K562 (cell line): ENCODE measurements at regions not wholly inside any gene's neighbourhood (a gene's known extent, or its start where the extent isn't known, plus 50 kb on each side); places are given as distances from the start of the nearest gene placed in this dataset.

Source experiments
- ATAC-seq: fragments of 200-7000 bp; cut with Tn5 transposase; 3 replicates; pipeline ENCODE4 v1.9.1; 2020; ENCODE audit warnings: moderate library complexity
- BruUV-seq: library from RNA; stranded (reverse); fragments of 400-500 nt; replicated peaks from 2 replicates; lab custom pipeline; 2021; lab: Mats Ljungman, UMichigan
- CTCF ChIA-PET: fragments of 300-600 bp; formaldehyde crosslinking; extraction: SDS; loops from one replicate; lab custom pipeline; 2021; ENCODE audit warnings: low intra/inter-chr PET ratio; lab: Yijun Ruan, JAX
- POLR2A ChIA-PET: fragments of 300-600, 350-650 bp; sonication (Branson Sonifier 250); formaldehyde crosslinking; extraction: SDS; loops from one replicate; lab custom pipeline; 2021; ENCODE audit warnings: antibody characterized with exemption, inconsistent platforms; lab: Yijun Ruan, JAX
- DNase-seq, 4 experiments: peaks; one replicate each; pipeline versions ENCODE4 v3.0.0 to v3.0.0-alpha.2; 2011 to 2018; ENCODE audit warnings: low spot score in 3 of 4, mixed read lengths in 3 of 4; ENCODE audit errors: extremely low read depth in 1 of 4
- FAIRE-seq: peaks from 2 replicates; lab custom pipeline; 2011; peaks lifted over from hg19 to GRCh38; lab: Jason Lieb, UNC
- H2AFZ ChIP-seq: 2 replicates; pipeline ENCODE4 v1.6.0; 2011; ENCODE audit warnings: low read depth, low read length, control low read depth, inconsistent platforms
- H3K27ac ChIP-seq: fragments of 200-600 bp; 3 replicates; pipeline ENCODE4 v1.8.0; 2011; ENCODE audit warnings: low read depth, mild to moderate bottlenecking, control low read depth, inconsistent platforms, low read length, moderate library complexity, mixed read lengths; ENCODE audit errors: extremely low read depth
- H3K27me3 ChIP-seq, 2 experiments: fragments of 300-600 bp in 1 of 2; 2 replicates in 1 of 2; 3 replicates in 1 of 2; pipeline versions ENCODE4 v1.6.0 to v1.8.0; 2011; ENCODE audit warnings: inconsistent platforms in 2 of 2, low read length in 2 of 2, mild to moderate bottlenecking in 1 of 2, mixed read lengths in 1 of 2, moderate library complexity in 1 of 2; ENCODE audit not compliant: control insufficient read depth in 2 of 2, insufficient read depth in 2 of 2
- H3K36me3 ChIP-seq: fragments of 300-600 bp; 3 replicates; pipeline ENCODE4 v1.8.0; 2011; ENCODE audit warnings: mild to moderate bottlenecking, low read length, inconsistent platforms; ENCODE audit not compliant: control insufficient read depth, insufficient read depth
- H3K4me1 ChIP-seq, 2 experiments: fragments of 200-600 bp in 1 of 2; replicated peaks in 1 of 2; 2 replicates in 1 of 2; 3 replicates in 1 of 2; pipeline versions ENCODE4 v1.5.1 to v1.8.0; 2011; ENCODE audit warnings: inconsistent platforms in 2 of 2, low read length in 2 of 2, mild to moderate bottlenecking in 1 of 2, mixed read lengths in 1 of 2, moderate library complexity in 1 of 2; ENCODE audit not compliant: control insufficient read depth in 2 of 2, insufficient read depth in 2 of 2
- H3K4me2 ChIP-seq: 2 replicates; pipeline ENCODE4 v1.6.1; 2011; ENCODE audit warnings: low read length, control low read depth, inconsistent platforms, mixed read lengths; ENCODE audit not compliant: insufficient read depth
- H3K4me3 ChIP-seq: fragments of 200-600 bp; sonication (generic), shearing (Covaris generic); 2 replicates; pipeline ENCODE4 v1.5.1; 2016; ENCODE audit warnings: control low read depth, inconsistent platforms
- H3K79me2 ChIP-seq: fragments of 200-600 bp; 3 replicates; pipeline ENCODE4 v1.8.0; 2011; ENCODE audit warnings: low read length, inconsistent platforms; ENCODE audit not compliant: control insufficient read depth, insufficient read depth
- H3K9ac ChIP-seq, 2 experiments: 2 replicates each; pipeline versions ENCODE4 v1.6.0 to v1.6.1; 2011; ENCODE audit warnings: low read depth in 2 of 2, low read length in 2 of 2, control low read depth in 1 of 2, inconsistent platforms in 1 of 2, mild to moderate bottlenecking in 1 of 2, mixed read lengths in 1 of 2; ENCODE audit not compliant: insufficient read depth in 1 of 2
- H3K9me1 ChIP-seq: one replicate; pipeline ENCODE4 v1.6.0; 2011; ENCODE audit warnings: inconsistent platforms, mild to moderate bottlenecking, low read length, moderate library complexity; ENCODE audit not compliant: control insufficient read depth, insufficient read depth
- H3K9me3 ChIP-seq: replicated peaks from 2 replicates; pipeline ENCODE4 v1.5.1; 2011; ENCODE audit warnings: low read depth, low read length, inconsistent platforms; ENCODE audit not compliant: control insufficient read depth, insufficient read depth
- H4K20me1 ChIP-seq: replicated peaks from 2 replicates; pipeline ENCODE4 v1.6.1; 2011; ENCODE audit warnings: low read length, inconsistent platforms, mixed read lengths; ENCODE audit not compliant: control insufficient read depth, insufficient read depth
- CHD7 ChIP-seq: fragments of 200-600 bp; sonication (generic); IDR thresholded peaks from one replicate; pipeline ENCODE4 v1.6.1; 2012; ENCODE audit warnings: mild to moderate bottlenecking, low read depth, low read length, inconsistent platforms
- MAZ ChIP-seq, 2 experiments: fragments of 450-650 bp in 1 of 2; sonication (generic) in 1 of 2; formaldehyde crosslinking; IDR thresholded peaks in 1 of 2; conservative IDR thresholded peaks in 1 of 2; 2 replicates each; pipeline versions ENCODE4 v1.4.0 to v1.5.0; 2020; ENCODE audit warnings: mild to moderate bottlenecking in 1 of 2, missing genetic modification reagents in 1 of 2
- MEF2A ChIP-seq: IDR thresholded peaks from 2 replicates; pipeline ENCODE4 v1.6.1; 2011; ENCODE audit warnings: low read depth, mild to moderate bottlenecking, low read length, moderate library complexity; ENCODE audit not compliant: control insufficient read depth
- TEAD1 ChIP-seq, 2 experiments: fragments of 450-650 bp in 1 of 2; sonication (generic) in 1 of 2; formaldehyde crosslinking; IDR thresholded peaks; 2 replicates each; pipeline versions ENCODE4 v1.4.0 to v1.8.0; 2020 to 2022; ENCODE audit warnings: mild to moderate bottlenecking in 2 of 2, missing genetic modification reagents in 1 of 2
- ZBTB1 ChIP-seq: sonication (generic); formaldehyde crosslinking; IDR thresholded peaks from 2 replicates; pipeline ENCODE4 v1.8.1; 2023; ENCODE audit warnings: missing genetic modification reagents, low read depth, mild to moderate bottlenecking, borderline replicate concordance
- ZNF311 ChIP-seq: fragments of 250-450 bp; sonication (Bioruptor Pico); IDR thresholded peaks from 2 replicates; pipeline ENCODE4 v1.4.0; 2020; ENCODE audit warnings: mild to moderate bottlenecking, moderate library complexity
- WGBS: fragments of 100-300 bp; shearing (Covaris generic); methylation state at CpG from one replicate; pipeline ENCODE4 v1.1.6; 2016; ENCODE audit warnings: low coverage, mixed read lengths; ENCODE audit not compliant: insufficient coverage; ENCODE audit errors: missing lambda C conversion rate; 5-methylcytosine and 5-hydroxymethylcytosine counted together
- in situ Hi-C: fragments of 300-500 bp; cut with MboI; formaldehyde crosslinking; loops from 4 replicates; pipeline ENCODE4 v1.15.0; 2018; ENCODE audit warnings: inconsistent platforms, mixed read lengths
- intact Hi-C: fragments of 100-400 bp; cut with micrococcal nuclease; formaldehyde crosslinking; loops from 2 replicates; pipeline ENCODE4 v1.14.2; 2022

GRCh38 chr1:228953207-228953606 lies 217.9 kb downstream of the RHOU start:
- Histone ChIP-seq H3K27me3 (peaks cover 10 to 14% of the 10 kb centered on the region in 2 experiments; a peak in 4 of 5 replicates), H3K27ac (no peak overlapping the region), H3K36me3 (no peaks in the 10 kb centered on the region), H2AFZ (no peak overlapping the region), H4K20me1 (no peaks in the 10 kb centered on the region; the same call in 1 of the 2 replicates), H3K9me1 (no peaks in the 10 kb centered on the region), H3K79me2 (no peaks in the 10 kb centered on the region), H3K4me1 (no peaks in the 10 kb centered on the region), H3K9ac (no peak overlapping the region), H3K4me2 (no peak overlapping the region), H3K9me3 (no peaks in the 10 kb centered on the region), H3K4me3 (no peak overlapping the region)
- DNase-seq (no peak), ATAC-seq (no peak), FAIRE-seq (no peak)
- no TSS peak for BruUV-seq
- in situ Hi-C loops (no loop called here), intact Hi-C loops (no loop called here)
- 0% methylated on average over 4 of the region's 4 CpGs for whole genome bisulfite sequencing
- no peak for TF ChIP-seq CHD7
- no peak for TF ChIP-seq ZBTB1 (CRISPR knock-in tag)
- TF ChIP-seq MEF2A, result no peak
- TF ChIP-seq MAZ (CRISPR knock-in tag; conservative IDR thresholded peaks at IDR 0.05 in 1 of 2, IDR thresholded peaks at IDR 0.05 in 1 of 2), result no peak
- TF ChIP-seq ZNF311 (CRISPR knock-in tag), result no peak
- no peak for TF ChIP-seq TEAD1 (CRISPR knock-in tag; IDR thresholded peaks at IDR 0.05)
- ChIA-PET POLR2A (interaction anchor here (1.5 kb wide), 1 partner anchor 9 kb away, joined by 3 read pairs; no protein-coding TSS in a partner anchor), CTCF (no interaction called here)
